ENCODE measurements at regions not wholly inside any gene's neighbourhood (a gene's known extent, or its start where the extent isn't known, plus 50 kb on each side); places are given as distances from the start of the nearest gene placed in this dataset.

- no peak for DNase-seq
Observed at GRCh38 chr5:34570143-34570542, 86.0 kb upstream of the RAI14 start.

GRCh38 chr5:34570721-34571676, 85.1 kb upstream of the RAI14 start:
- no peak for DNase-seq

DNA sequence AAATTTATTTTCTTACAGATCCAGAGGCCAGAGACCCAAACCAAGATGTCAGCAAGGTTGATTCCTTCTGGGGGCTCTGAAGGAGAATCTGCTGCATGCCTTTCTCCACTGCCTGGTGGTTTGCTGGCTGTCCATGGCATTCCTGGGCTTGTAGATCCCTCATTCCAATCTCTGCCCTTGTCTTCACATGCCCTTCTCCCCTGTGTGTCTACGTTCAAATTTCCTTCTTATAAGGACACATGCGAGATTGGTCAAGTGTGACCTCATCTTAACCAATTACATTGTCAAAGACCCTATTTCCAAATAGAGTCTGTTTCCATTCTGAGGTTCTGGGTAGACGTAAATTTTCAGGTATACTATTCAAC, 84.5 kb upstream of the RAI14 start:
- no peak for DNase-seq

- no peak for DNase-seq
Observed at GRCh38 chr5:34574936-34575467, 81.1 kb upstream of the RAI14 start.

- no peak for DNase-seq
Observed at GRCh38 chr5:34576891-34577666, 79.0 kb upstream of the RAI14 start.

GRCh38 chr5:34578962-34579361, 77.2 kb upstream of the RAI14 start:
- DNase-seq = no peak

GRCh38 chr5:34580983-34581382, 75.1 kb upstream of the RAI14 start:
- no peak for DNase-seq

DNA sequence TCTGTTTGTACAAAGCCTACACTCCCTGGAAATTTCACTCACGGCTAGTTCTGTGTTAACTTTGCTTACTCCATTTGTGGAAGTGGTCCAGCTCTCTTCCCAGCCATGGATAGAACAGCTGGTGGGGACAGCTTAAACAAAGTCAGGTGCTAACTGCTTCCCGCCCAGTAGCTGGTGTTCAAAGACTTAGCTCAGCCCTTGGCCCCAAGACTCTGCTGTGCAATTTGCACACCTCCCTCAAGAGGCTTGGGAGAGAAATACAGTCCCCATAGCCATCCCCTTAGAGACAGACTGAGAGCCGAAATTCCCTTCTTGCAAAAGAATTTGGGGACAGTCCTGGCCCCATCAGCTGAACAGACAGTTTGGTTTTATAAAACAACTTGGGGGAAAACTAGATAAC, 73.8 kb upstream of the RAI14 start:
- no peak for DNase-seq

- DNase-seq = no peak
Observed at GRCh38 chr5:34583167-34583566, 73.0 kb upstream of the RAI14 start.

DNA sequence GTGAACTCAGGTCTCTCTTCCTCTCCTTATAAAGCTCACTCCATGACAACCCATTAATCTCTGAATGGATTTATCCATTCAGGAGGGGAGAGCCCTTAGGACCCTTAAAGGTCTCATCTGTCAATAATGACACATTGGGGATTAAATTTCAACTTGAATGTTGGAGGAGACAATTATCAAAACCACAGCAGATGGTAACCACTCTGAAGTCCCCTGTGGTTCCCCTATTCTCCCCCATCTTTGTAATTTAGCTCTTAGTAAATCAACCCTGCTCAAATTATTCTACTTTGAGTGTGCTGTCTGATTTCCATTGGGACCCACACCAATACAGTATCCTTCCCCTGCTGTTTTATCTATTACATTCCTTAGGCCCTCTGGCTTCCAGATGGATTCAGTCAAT, 72.0 kb upstream of the RAI14 start:
- no peak for DNase-seq

- DNase-seq = no peak
Observed at GRCh38 chr5:34585601-34586104, 70.5 kb upstream of the RAI14 start.

DNA sequence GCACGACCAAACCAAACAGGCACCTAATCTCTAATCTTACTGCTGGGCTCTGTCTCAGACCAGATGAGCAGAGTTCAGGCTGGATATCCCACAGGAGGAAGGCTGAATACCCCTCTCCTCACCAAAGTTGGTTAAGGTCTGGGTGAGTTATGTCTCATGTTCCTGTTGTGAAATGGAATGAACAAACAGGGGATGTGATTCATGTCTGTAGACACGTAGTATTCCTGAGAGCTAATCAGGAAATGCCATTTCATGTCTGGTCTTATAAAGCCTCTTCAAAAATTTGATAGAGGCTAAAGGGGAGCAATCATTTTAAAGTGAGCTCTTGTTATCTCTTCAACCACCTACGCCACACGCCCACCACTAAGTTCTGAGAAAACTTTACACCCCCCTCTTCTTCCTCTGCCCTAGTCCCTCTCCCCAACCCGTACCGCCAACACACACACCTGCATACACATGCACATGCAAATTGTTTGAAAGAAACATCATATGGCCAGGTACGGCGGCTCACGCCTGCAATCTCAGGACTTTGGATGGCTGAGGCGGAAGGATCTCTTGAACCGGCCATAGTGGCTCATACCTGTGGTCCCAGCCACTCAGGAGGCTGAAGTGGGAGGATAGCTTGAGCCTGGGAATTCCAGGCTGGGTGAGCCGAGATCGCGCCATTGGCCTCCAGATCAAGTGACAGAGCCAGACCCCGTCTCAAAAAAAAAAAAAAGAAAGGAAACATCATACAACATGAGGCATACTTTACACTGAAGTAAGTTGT, 69.8 kb upstream of the RAI14 start:
- no peak for DNase-seq

DNA sequence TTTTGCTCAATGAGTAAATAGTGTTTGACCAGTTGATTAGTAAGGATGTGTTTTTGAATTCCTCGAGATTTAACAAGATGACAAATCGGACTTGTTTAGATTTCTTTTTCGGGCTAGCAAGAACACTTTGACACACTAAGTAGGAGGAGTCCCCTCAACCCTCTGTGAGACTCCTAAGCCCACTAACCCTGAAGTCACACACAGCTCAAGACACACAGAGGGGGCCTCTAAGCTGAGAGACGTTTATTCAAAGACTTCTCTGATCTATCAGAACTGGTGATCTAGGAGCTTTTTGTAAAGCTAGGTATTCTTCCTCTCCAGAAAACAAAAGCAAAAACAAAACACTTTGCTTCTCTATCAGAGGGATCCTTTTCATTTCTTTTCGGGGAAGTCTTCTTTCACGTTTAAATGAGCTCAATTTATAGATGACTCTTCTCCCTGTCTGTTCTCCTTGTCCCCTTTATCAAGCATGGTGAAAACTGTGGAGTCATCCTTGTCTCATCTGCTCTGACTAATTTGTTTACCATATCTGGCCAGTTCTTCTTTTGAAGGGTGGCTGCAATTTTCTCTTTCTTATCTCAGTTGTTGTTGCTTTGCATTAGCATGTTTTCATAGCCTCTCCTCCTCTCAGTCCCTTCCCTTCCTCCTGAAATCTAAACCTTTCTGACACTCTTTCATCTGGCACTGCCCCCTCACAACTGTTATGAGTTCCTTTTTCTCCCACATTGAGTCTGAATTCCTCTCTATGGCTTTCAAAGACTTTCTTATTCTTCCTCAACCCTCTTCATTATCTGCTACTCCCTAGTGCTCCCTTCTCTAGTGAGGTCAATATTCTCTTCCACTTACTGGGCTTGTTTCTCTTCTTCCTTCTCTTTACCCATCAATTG, 68.5 kb upstream of the RAI14 start:
- DNase-seq = no peak

DNA sequence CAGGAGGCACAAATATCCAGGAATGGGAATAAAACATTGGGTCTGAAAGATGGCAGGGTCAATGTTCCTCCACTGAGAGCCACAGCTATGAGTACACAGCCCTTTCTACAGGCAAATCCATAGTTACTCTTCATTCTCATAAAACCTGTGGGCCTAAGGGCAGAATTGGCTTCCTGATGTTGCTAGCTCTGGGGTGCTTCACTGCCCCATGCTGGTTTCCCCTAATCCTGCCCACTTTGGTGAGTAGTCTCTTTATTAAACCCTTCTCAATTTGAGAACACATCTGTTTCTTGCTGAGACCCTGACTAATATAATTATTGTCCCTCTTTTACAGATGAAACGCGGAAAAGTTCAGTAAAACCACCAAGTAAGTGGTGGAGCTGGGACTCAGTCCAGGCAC, 66.3 kb upstream of the RAI14 start:
- no peak for DNase-seq

DNA sequence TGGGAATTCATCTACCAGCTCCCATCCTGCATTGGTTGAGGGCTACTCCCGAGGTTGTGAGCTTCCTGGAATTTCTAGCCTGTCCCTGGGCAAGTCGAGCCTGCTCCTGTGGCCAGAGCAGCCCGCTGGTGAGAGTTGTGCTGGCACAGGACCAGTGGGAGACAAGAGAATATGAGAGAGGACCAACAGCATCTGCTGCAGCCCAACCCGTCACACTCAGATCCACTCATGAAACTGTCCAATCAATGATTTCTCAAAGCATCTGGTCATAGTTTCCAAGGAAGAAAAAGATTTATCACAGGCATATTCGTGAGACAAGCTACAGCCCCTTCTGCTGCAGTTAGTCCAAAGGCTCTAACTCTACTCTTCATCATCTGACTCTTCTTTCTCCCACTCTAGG, 64.4 kb upstream of the RAI14 start:
- DNase-seq = no peak

- no peak for DNase-seq
Observed at GRCh38 chr5:34597034-34598027, 58.8 kb upstream of the RAI14 start.

DNA sequence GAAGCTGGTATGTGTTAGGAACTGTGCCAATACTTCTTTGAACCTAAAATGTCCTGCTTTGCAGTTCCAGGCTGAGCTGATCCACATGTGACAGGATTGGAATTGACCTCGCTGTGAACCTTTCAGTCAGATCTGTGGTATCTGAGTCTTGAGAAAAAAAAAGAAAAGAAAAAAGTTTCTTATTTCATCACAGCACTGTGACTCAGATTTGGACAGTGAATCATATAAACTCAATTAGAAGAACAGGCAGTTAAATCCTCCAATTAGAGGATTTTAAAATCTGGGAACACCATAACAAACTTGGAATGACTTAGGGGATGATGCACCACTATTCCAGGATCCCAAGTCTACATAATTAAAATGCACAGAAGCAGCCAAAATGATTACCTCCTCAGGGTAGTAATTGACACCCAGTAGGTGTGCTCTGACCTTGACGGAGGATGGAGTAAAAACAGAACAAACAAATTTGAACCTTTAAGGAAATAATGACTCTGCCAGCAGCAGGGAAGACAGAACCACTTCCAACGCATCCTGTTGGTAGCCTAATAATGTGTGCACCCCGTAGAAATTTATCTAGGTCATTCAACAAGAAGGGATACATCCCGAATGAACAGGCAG, 57.8 kb upstream of the RAI14 start:
- no peak for DNase-seq

GRCh38 chr5:34599471-34600117, 56.5 kb upstream of the RAI14 start:
- no peak for DNase-seq

- no peak for DNase-seq
Observed at GRCh38 chr5:34600118-34600493, 56.0 kb upstream of the RAI14 start.

DNA sequence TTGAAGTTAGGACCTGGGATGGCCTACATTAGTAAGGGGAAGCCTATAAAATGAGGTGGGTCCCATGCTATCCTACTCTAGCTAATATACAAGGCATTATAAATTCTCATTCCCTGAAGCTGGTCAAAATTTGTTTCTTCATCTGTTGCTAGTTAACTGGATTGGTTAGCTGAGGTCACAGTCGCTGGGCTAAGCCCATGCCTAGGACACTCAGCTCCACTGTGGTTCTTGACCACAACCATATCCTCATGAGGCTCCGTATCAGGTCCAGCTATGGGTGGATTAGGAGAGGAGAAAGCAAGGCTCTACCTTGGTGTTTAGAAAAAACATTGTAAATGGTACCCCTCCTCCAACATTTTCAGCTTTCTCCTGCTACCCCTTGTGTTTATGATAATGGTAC, 52.8 kb upstream of the RAI14 start:
- no peak for DNase-seq

Data from NCI-H2029 (cell line).